IMR-90 (cell line): ENCODE measurements at regions not wholly inside any gene's neighbourhood (a gene's known extent, or its start where the extent isn't known, plus 50 kb on each side); places are given as distances from the start of the nearest gene placed in this dataset.

Experiments used
- BHLHE40 ChIP-seq: fragments of 150-350 bp; IDR thresholded peaks from 2 replicates; pipeline ENCODE4 v1.6.1; 2016; ENCODE audit warnings: mild to moderate bottlenecking, low read depth, low read length
- CEBPB ChIP-seq: IDR thresholded peaks from 2 replicates; pipeline ENCODE4 v1.6.1; 2012; ENCODE audit warnings: low read depth, low read length, improper control_type of control experiment
- CTCF ChIP-seq: conservative IDR thresholded peaks from 2 replicates; pipeline ENCODE4 v1.5.1; 2012; ENCODE audit warnings: mild to moderate bottlenecking, low read depth, low read length, improper control_type of control experiment
- MAZ ChIP-seq: IDR thresholded peaks from 2 replicates; pipeline ENCODE4 v1.6.1; 2012; ENCODE audit warnings: low read depth, mild to moderate bottlenecking, low read length, improper control_type of control experiment, moderate library complexity, borderline replicate concordance
- NFE2L2 ChIP-seq: fragments of 150-350 bp; IDR thresholded peaks from 2 replicates; pipeline ENCODE4 v1.6.1; 2016; ENCODE audit warnings: low read depth, mild to moderate bottlenecking, low read length
- USF2 ChIP-seq: fragments of 150-350 bp; IDR thresholded peaks from 2 replicates; pipeline ENCODE4 v1.6.1; 2017; ENCODE audit warnings: mild to moderate bottlenecking, antibody characterized with exemption, low read length, low read depth

- TF ChIP-seq CTCF (no peak), USF2 (no peak), BHLHE40 (no peak), NFE2L2 (no peak), MAZ (no peak), CEBPB (no peak)
Observed at GRCh38 chr2:13143451-13143850, 426.7 kb downstream of the TRIB2 start.
